Hematopoietic multipotent progenitor cell treated with erythropoietin and hydrocortisone succinate and interleukin-3 and kit ligand, for 17 days (in vitro differentiated cells): ENCODE measurements at regions not wholly inside any gene's neighbourhood (a gene's known extent, or its start where the extent isn't known, plus 50 kb on each side); places are given as distances from the start of the nearest gene placed in this dataset.

Experiments
- DNase-seq: peaks from one replicate; pipeline ENCODE4 v3.0.0-alpha.2; 2015; ENCODE audit warnings: low spot score

GRCh38 chr2:16134436-16135165 lies 194.3 kb downstream of the MYCN start:
- no peak for DNase-seq

GRCh38 chr2:16130906-16131400 lies 190.6 kb downstream of the MYCN start:
- DNase-seq, result no peak

GRCh38 chr2:16130541-16130880 lies 190.2 kb downstream of the MYCN start:
- DNase-seq, result no peak

- DNase-seq, result no peak
These were observed 189.6 kb downstream of the MYCN start for GRCh38 chr2:16129716-16130540.

GRCh38 chr2:16128746-16129610 lies 188.6 kb downstream of the MYCN start:
- DNase-seq, result no peak

GRCh38 chr2:16127958-16128357 lies 187.6 kb downstream of the MYCN start:
- DNase-seq, result no peak

- DNase-seq, result no peak
These were observed 187.1 kb downstream of the MYCN start for GRCh38 chr2:16127276-16127940.

- DNase-seq, result no peak
These were observed 186.3 kb downstream of the MYCN start for GRCh38 chr2:16126517-16127275.

GRCh38 chr2:16125614-16126516 lies 185.5 kb downstream of the MYCN start:
- no peak for DNase-seq

GRCh38 chr2:16124881-16125613 lies 184.7 kb downstream of the MYCN start:
- no peak for DNase-seq

GRCh38 chr2:16123856-16124780 lies 183.8 kb downstream of the MYCN start:
- no peak for DNase-seq

GRCh38 chr2:16123421-16123820 lies 183.1 kb downstream of the MYCN start:
- no peak for DNase-seq

- no peak for DNase-seq
These were observed 182.2 kb downstream of the MYCN start for GRCh38 chr2:16122556-16122955.

- DNase-seq, result no peak
These were observed 181.6 kb downstream of the MYCN start for GRCh38 chr2:16121986-16122390.

- no peak for DNase-seq
These were observed 181.1 kb downstream of the MYCN start for GRCh38 chr2:16121231-16121985.

- no peak for DNase-seq
These were observed 180.3 kb downstream of the MYCN start for GRCh38 chr2:16120591-16121180.

- DNase-seq, result no peak
These were observed 179.4 kb downstream of the MYCN start for GRCh38 chr2:16119741-16120140.
